Prostate gland (tissue), 2 donors: ENCODE measurements at regions not wholly inside any gene's neighbourhood (a gene's known extent, or its start where the extent isn't known, plus 50 kb on each side); places are given as distances from the start of the nearest gene placed in this dataset.

Experiments
- POLR2A ChIP-seq: fragments of 450-650 bp; IDR thresholded peaks from one replicate; pipeline ENCODE4 v1.6.1; 2016; ENCODE audit warnings: antibody characterized with exemption, mild to moderate bottlenecking
- POLR2AphosphoS5 ChIP-seq: sonication (generic); formaldehyde crosslinking; IDR thresholded peaks from one replicate; pipeline ENCODE4 v1.6.1; 2017; ENCODE audit warnings: antibody characterized with exemption
- TF ChIP-seq, protein P1 (sequence below), 4 experiments: fragments of 200-600 bp in 2 of 4; fragments of 450-650 bp in 2 of 4; sonication (generic) in 2 of 4; IDR thresholded peaks; 1 replicate in 3 of 4; 2 replicates in 1 of 4; pipeline ENCODE4 v1.5.1; 2016 to 2019; ENCODE audit warnings: antibody characterized with exemption in 4 of 4, mild to moderate bottlenecking in 2 of 4, moderate library complexity in 2 of 4

- TF ChIP-seq, protein P1, sequence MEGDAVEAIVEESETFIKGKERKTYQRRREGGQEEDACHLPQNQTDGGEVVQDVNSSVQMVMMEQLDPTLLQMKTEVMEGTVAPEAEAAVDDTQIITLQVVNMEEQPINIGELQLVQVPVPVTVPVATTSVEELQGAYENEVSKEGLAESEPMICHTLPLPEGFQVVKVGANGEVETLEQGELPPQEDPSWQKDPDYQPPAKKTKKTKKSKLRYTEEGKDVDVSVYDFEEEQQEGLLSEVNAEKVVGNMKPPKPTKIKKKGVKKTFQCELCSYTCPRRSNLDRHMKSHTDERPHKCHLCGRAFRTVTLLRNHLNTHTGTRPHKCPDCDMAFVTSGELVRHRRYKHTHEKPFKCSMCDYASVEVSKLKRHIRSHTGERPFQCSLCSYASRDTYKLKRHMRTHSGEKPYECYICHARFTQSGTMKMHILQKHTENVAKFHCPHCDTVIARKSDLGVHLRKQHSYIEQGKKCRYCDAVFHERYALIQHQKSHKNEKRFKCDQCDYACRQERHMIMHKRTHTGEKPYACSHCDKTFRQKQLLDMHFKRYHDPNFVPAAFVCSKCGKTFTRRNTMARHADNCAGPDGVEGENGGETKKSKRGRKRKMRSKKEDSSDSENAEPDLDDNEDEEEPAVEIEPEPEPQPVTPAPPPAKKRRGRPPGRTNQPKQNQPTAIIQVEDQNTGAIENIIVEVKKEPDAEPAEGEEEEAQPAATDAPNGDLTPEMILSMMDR (IDR thresholded peaks at IDR 0.05), result no peak
- TF ChIP-seq POLR2AphosphoS5, result no peak
- no peak for TF ChIP-seq POLR2A
These were observed 57.1 kb upstream of the RPL11 start for GRCh38 chr1:23634518-23634839.
